AG04450 (cell line): ENCODE measurements at regions not wholly inside any gene's neighbourhood (a gene's known extent, or its start where the extent isn't known, plus 50 kb on each side); places are given as distances from the start of the nearest gene placed in this dataset.

Source experiments
- CTCF ChIA-PET: fragments of 300-600, 350-600 bp; formaldehyde crosslinking; extraction: SDS; loops from one replicate; lab custom pipeline; 2022; ENCODE audit warnings: antibody characterized with exemption, inconsistent platforms; lab: Charles Lee
- POLR2A ChIA-PET: fragments of 350-600 bp; formaldehyde crosslinking; extraction: SDS; loops from one replicate; lab custom pipeline; 2021; ENCODE audit warnings: antibody characterized with exemption, inconsistent platforms; lab: Yijun Ruan, JAX
- DNase-seq: peaks from one replicate; pipeline ENCODE4 v3.0.0-alpha.2; 2011; ENCODE audit warnings: low read depth, low spot score
- H3K27ac ChIP-seq: one replicate; pipeline ENCODE4 v1.5.1; 2012; ENCODE audit warnings: low read depth, low read length, control low read depth
- H3K27me3 ChIP-seq: one replicate; pipeline ENCODE4 v1.6.0; 2012; ENCODE audit warnings: low read length; ENCODE audit not compliant: control insufficient read depth, insufficient read depth
- H3K4me3 ChIP-seq: 2 replicates; pipeline ENCODE4 v1.5.1; 2011; ENCODE audit warnings: mild to moderate bottlenecking, low read depth, low read length, control low read depth
- H3K9me3 ChIP-seq: 2 replicates; pipeline ENCODE4 v1.5.1; 2012; ENCODE audit warnings: low read length; ENCODE audit not compliant: control insufficient read depth, insufficient read depth
- CTCF ChIP-seq: IDR thresholded peaks from 2 replicates; pipeline ENCODE4 v1.5.1; 2011; ENCODE audit warnings: low read depth, low read length, control low read depth, inconsistent platforms

DNA sequence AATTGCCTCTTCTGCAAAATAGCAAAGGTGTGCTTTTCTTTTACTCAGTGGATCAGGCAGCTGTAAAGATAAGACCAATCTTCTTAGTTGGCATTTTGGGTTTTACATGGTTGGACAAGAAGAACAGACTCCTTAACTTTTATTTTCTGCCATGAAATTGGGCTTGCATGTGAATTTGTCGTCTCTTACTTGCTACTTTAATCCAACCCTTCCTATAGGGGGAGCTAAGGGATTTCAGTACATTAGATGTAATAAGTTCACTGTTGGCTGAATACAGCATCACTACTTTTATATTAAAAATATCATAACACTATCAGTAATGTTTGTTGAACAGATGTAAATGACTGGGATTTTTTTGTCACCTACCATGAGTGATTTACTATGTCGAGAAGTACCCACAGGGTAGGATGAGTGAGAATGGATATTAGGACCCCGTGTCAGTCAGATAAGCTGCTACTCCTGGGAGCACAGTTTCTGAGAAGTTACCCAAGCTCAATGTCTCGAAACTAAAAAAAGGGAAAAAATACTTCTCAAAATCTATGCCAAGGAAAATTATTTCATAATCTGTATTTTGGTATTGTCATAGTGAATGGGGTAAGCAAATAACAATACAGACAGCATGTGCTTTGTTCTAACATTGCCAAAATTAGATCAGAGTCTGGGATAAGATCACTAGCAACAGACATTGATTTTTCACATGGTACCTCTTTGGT lies 127.4 kb upstream of the AGR3 start:
- peak; percentile 23; the same call in 1 of the 2 replicates for TF ChIP-seq CTCF
- ChIA-PET POLR2A (interaction anchor here (0.7 kb wide), 1 partner anchor 400 kb away, joined by 3 read pairs; no protein-coding TSS in a partner anchor), CTCF (interaction anchor here (0.6 to 1.6 kb wide), 10 partner anchors 11 to 638 kb away, joined by 3 to 4 read pairs (median 4); no protein-coding TSS in a partner anchor)
- Histone ChIP-seq H3K9me3 (no peaks in the 10 kb centered on the region), H3K27ac (no peak overlapping the region), H3K27me3 (no peaks in the 10 kb centered on the region), H3K4me3 (no peak overlapping the region)
- no peak for DNase-seq

DNA sequence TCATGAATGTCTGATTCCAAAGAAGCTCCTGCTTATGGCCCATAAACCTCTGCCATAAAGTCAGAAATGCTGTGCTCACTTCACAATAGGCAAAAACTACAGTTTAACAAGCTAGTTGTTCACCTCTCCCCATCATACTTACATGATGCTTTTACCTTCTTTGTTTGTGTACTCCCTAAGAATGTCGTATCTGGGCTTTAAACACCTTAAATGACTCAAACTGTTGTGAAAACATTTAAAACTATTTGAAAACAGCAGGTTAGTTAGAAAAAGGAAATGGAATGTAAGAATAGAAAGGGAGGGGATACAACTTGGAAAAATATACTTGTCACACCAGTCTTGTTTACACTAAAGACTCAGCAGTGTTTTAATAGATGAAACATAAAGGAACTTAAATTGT lies 128.2 kb upstream of the AGR3 start:
- POLR2A ChIA-PET: no interaction called here
- Histone ChIP-seq H3K27ac (no peak overlapping the region), H3K4me3 (no peak overlapping the region), H3K9me3 (no peaks in the 10 kb centered on the region), H3K27me3 (no peaks in the 10 kb centered on the region)
- DNase-seq: no peak
- no peak for TF ChIP-seq CTCF
- CTCF ChIA-PET: interaction anchor here (0.6 to 1.1 kb wide), 3 partner anchors 27 to 292 kb away, joined by 3 to 4 read pairs (median 4); no protein-coding TSS in a partner anchor

DNA sequence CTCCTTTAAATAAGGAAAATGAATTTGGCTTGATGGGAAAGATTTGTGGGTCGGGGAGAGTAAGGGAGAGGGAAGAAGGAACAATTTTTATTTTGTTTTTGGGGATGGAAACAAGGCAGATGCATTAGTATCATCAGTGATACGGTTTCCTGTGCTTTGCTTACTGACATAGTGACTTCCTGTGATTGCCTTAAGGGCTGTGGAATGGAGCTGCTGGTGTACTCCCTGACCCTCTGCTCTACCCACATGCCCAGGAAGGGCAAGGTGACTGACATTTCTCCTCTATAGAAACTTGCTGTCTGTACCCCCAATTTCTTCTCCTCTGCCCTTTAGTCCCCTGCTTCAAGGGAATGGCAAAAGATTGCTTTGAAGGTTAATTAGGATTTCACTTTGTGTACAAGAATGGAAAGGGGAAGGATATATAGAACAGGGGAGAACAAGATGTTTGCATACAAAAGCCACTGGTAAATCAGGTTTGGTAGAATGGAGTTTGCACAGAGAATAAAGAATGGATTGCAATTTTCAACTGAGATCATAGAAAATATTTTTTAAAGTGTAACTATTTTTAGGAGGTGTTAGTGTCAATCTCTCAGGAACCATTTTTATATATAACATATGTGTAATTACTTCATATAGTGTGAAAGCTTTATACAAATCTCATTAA lies 129.0 kb upstream of the AGR3 start:
- no peak for DNase-seq
- TF ChIP-seq CTCF: no peak
- H3K4me3 ChIP-seq: no peak overlapping the region
- ChIA-PET CTCF (interaction anchor here (0.6 kb wide), 1 partner anchor 131 kb away, joined by 6 read pairs; no protein-coding TSS in a partner anchor), POLR2A (no interaction called here)
- no peak overlapping the region for H3K27ac ChIP-seq
- H3K9me3 ChIP-seq: no peaks in the 10 kb centered on the region
- H3K27me3 ChIP-seq: no peaks in the 10 kb centered on the region

DNA sequence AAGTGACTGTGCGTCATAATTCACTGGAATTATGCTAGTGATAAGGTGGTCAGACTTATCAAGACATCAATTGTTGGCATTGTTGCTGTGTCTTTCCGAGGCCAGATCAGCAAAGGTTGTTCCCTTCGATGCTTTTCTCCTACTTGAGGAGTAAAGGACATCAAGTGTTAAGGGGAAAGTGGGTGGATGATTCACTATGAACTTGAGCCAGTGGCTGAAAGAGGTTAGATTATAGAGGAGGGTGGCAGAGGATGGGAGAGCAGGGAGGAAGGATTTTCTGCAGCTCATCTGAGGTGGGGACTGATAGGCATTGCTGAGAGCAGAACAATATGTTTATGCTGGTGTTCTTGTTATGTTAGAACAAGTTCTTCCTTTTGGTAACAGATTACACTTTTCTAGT lies 131.4 kb upstream of the AGR3 start:
- POLR2A ChIA-PET: no interaction called here
- CTCF ChIA-PET: no interaction called here
- no peak for TF ChIP-seq CTCF
- H3K27ac ChIP-seq: no peak overlapping the region
- H3K27me3 ChIP-seq: no peaks in the 10 kb centered on the region
- no peaks in the 10 kb centered on the region for H3K9me3 ChIP-seq
- no peak overlapping the region for H3K4me3 ChIP-seq
- DNase-seq: no peak

DNA sequence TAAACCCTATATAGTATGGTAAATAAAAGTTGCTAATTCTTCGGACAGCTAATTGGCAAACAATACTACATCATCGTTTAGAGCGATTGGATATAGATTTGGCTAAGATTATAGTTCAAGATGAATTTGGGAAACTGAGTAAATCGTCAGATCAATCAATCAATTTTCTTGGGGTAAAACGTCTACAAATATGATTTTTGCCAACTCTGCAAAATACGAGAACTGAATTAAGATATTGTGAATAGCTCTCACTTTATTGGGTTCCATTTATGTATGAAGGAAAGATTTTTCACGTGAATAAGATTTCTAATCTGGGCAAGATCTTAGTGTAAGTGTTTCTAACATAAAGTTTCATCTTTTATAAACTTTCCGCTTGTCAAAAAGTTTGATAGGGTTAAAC lies 132.9 kb upstream of the AGR3 start:
- no peak for TF ChIP-seq CTCF
- ChIA-PET CTCF (interaction anchor here (1.2 kb wide), 1 partner anchor 97 kb away, joined by 5 read pairs; no protein-coding TSS in a partner anchor), POLR2A (no interaction called here)
- Histone ChIP-seq H3K4me3 (no peak overlapping the region), H3K9me3 (no peaks in the 10 kb centered on the region), H3K27me3 (no peaks in the 10 kb centered on the region), H3K27ac (no peak overlapping the region)
- DNase-seq: no peak
